Right lung (tissue), 2 donors: ENCODE measurements at regions not wholly inside any gene's neighbourhood (a gene's known extent, or its start where the extent isn't known, plus 50 kb on each side); places are given as distances from the start of the nearest gene placed in this dataset.
"Not testable (repeated sequence)": the region's sequence is repeated elsewhere in the genome, so short reads cannot be mapped to it uniquely, and the experiment has no call there.

ENCODE experiments used
- DNase-seq, 2 donors: peaks; one replicate each; pipeline ENCODE4 v3.0.0-alpha.2; 2013

- no peak for DNase-seq
These were observed 1205.2 kb upstream of the AUTS2 start for GRCh38 chr7:68393051-68393450.

- no peak for DNase-seq
These were observed 1204.1 kb upstream of the AUTS2 start for GRCh38 chr7:68394131-68394530.

- no peak for DNase-seq
These were observed 1198.2 kb upstream of the AUTS2 start for GRCh38 chr7:68399991-68400590.

GRCh38 chr7:68400783-68401182 is 1197.5 kb upstream of the AUTS2 start:
- DNase-seq: no peak

- no peak for DNase-seq
These were observed 1197.0 kb upstream of the AUTS2 start for GRCh38 chr7:68401313-68401712.

GRCh38 chr7:68406480-68406879 is 1191.8 kb upstream of the AUTS2 start:
- DNase-seq: no peak

GRCh38 chr7:68407460-68407859 is 1190.8 kb upstream of the AUTS2 start:
- DNase-seq: no peak

- no peak for DNase-seq
These were observed 1189.4 kb upstream of the AUTS2 start for GRCh38 chr7:68408873-68409272.

- DNase-seq: no peak
These were observed 1188.4 kb upstream of the AUTS2 start for GRCh38 chr7:68409851-68410250.

GRCh38 chr7:68410693-68411092 is 1187.6 kb upstream of the AUTS2 start:
- not testable (repeated sequence) for DNase-seq

- no peak for DNase-seq
These were observed 1186.5 kb upstream of the AUTS2 start for GRCh38 chr7:68411742-68412141.

- DNase-seq: no peak
These were observed 1183.4 kb upstream of the AUTS2 start for GRCh38 chr7:68414631-68415425.

- DNase-seq: no peak
These were observed 1181.3 kb upstream of the AUTS2 start for GRCh38 chr7:68417002-68417401.

GRCh38 chr7:68417659-68418058 is 1180.6 kb upstream of the AUTS2 start:
- no peak for DNase-seq

- DNase-seq: no peak
These were observed 1177.7 kb upstream of the AUTS2 start for GRCh38 chr7:68420342-68421192.

GRCh38 chr7:68421712-68422111 is 1176.6 kb upstream of the AUTS2 start:
- DNase-seq: no peak

GRCh38 chr7:68422281-68422680 is 1176.0 kb upstream of the AUTS2 start:
- DNase-seq: no peak

GRCh38 chr7:68423356-68423755 is 1174.9 kb upstream of the AUTS2 start:
- DNase-seq: no peak

GRCh38 chr7:68424658-68425297 is 1173.5 kb upstream of the AUTS2 start:
- no peak for DNase-seq

- DNase-seq: no peak
These were observed 1172.9 kb upstream of the AUTS2 start for GRCh38 chr7:68425377-68425776.

- no peak for DNase-seq
These were observed 1168.7 kb upstream of the AUTS2 start for GRCh38 chr7:68429411-68430117.

- no peak for DNase-seq
These were observed 1165.7 kb upstream of the AUTS2 start for GRCh38 chr7:68432585-68432984.
